ENCODE measurements at regions not wholly inside any gene's neighbourhood (a gene's known extent, or its start where the extent isn't known, plus 50 kb on each side); places are given as distances from the start of the nearest gene placed in this dataset.
A peak's percentile ranks its signal among the peaks of the same experiment; 100 is the strongest.

- no peaks in the 10 kb centered on the region; a peak in 1 of 5 replicates for H3K9me3 Mint-ChIP-seq
- no peaks in the 10 kb centered on the region; the same call in 1 of the 2 replicates for H3K27me3 ChIP-seq (ENCODE audit: insufficient read depth, low read length)
- H3K18ac ChIP-seq (ENCODE audit: insufficient read length, low read depth, low read length) = peak overlapping the region; percentile 89
- H4K8ac ChIP-seq (replicated peaks; ENCODE audit: insufficient read length, low read depth, low read length) = peak overlapping the region; percentile 18
- no peak overlapping the region for H2BK12ac ChIP-seq (ENCODE audit: insufficient read length, low read depth, low read length)
- H3K27ac ChIP-seq (ENCODE audit: insufficient read length, low read depth, low read length) = no peak overlapping the region
- H2BK5ac ChIP-seq (ENCODE audit: insufficient read length, low read length) = no peak overlapping the region
- H3K27ac Mint-ChIP-seq = peak overlapping the region; percentile 75 to 97 (median 93)
- no peak overlapping the region for H3T11ph ChIP-seq (ENCODE audit: low read length)
- no peak overlapping the region for H3K23ac ChIP-seq (ENCODE audit: insufficient read length, low read depth, low read length)
- TF ChIP-seq, protein P1, sequence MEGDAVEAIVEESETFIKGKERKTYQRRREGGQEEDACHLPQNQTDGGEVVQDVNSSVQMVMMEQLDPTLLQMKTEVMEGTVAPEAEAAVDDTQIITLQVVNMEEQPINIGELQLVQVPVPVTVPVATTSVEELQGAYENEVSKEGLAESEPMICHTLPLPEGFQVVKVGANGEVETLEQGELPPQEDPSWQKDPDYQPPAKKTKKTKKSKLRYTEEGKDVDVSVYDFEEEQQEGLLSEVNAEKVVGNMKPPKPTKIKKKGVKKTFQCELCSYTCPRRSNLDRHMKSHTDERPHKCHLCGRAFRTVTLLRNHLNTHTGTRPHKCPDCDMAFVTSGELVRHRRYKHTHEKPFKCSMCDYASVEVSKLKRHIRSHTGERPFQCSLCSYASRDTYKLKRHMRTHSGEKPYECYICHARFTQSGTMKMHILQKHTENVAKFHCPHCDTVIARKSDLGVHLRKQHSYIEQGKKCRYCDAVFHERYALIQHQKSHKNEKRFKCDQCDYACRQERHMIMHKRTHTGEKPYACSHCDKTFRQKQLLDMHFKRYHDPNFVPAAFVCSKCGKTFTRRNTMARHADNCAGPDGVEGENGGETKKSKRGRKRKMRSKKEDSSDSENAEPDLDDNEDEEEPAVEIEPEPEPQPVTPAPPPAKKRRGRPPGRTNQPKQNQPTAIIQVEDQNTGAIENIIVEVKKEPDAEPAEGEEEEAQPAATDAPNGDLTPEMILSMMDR (conservative IDR thresholded peaks at IDR 0.05) = no peak
- no peak overlapping the region for H4K91ac ChIP-seq (ENCODE audit: insufficient read length, low read depth, low read length)
- H3K9me3 ChIP-seq (ENCODE audit: control insufficient read depth, low read depth, low read length) = no peaks in the 10 kb centered on the region
- H3K56ac ChIP-seq (ENCODE audit: insufficient read length, low read depth, low read length) = no peak overlapping the region
- peaks cover 32% of the 10 kb centered on the region for H3K27me3 Mint-ChIP-seq (ENCODE audit: low read depth)
- no peaks in the 10 kb centered on the region for H3K79me1 ChIP-seq (ENCODE audit: insufficient read depth, low read depth, low read length, poor library complexity, severe bottlenecking)
- no peak overlapping the region for H2AFZ ChIP-seq (ENCODE audit: low read length)
- H2AK5ac ChIP-seq (ENCODE audit: insufficient read length, low read length) = no peak overlapping the region
- peaks cover 0 to 8% (median 0%) of the 10 kb centered on the region in 3 experiments; a peak in 2 of 7 replicates for H3K36me3 Mint-ChIP-seq (ENCODE audit: insufficient read depth in 1 of 3, low read depth in 3 of 3)
- peak overlapping the region; percentile 25 for H2BK120ac ChIP-seq (ENCODE audit: low read depth, low read length, poor library complexity, severe bottlenecking)
- peak overlapping the region; percentile 84 to 89 for H3K4me3 Mint-ChIP-seq
- peak; percentile 98 for DNase-seq
- peak overlapping the region; percentile 89 for H3K4me2 ChIP-seq (ENCODE audit: insufficient read depth, insufficient read length, low read length)
- no peak overlapping the region for H2BK20ac ChIP-seq (ENCODE audit: low read depth, low read length, poor library complexity, severe bottlenecking)
- H3K4ac ChIP-seq (ENCODE audit: low read depth, low read length) = no peak overlapping the region; the same call in 1 of the 2 replicates
- peaks cover 9% of the 10 kb centered on the region; the same call in 1 of the 2 replicates for H3K4me1 ChIP-seq (ENCODE audit: insufficient read depth, low read length)
- peak overlapping the region; percentile 89 for H3K9ac ChIP-seq (ENCODE audit: extremely low read depth, insufficient read length, low read length)
- peak overlapping the region; percentile 81 for H4K5ac ChIP-seq (ENCODE audit: insufficient read length, low read depth, low read length)
- peak overlapping the region; percentile 92 for H3K14ac ChIP-seq (ENCODE audit: insufficient read depth, low read length)
- no peak overlapping the region for H2BK15ac ChIP-seq (ENCODE audit: low read depth, low read length)
- WGBS (ENCODE audit: extremely low coverage, insufficient read length, low lambda C conversion rate) = no CpG with 5 or more reads among the region's 54 CpGs
- no peaks in the 10 kb centered on the region for H4K20me1 ChIP-seq (ENCODE audit: control insufficient read depth, insufficient read depth, insufficient read length)
- no peaks in the 10 kb centered on the region for H3K79me2 ChIP-seq (ENCODE audit: insufficient read depth, low read length)
- H3K23me2 ChIP-seq (ENCODE audit: insufficient read length, low read depth, low read length, poor library complexity, severe bottlenecking) = peaks cover 17% of the 10 kb centered on the region
- peaks cover 47 to 48% of the 10 kb centered on the region in 2 experiments for H3K4me1 Mint-ChIP-seq
These were observed 99.9 kb upstream of the SOD1 start for GRCh38 chr21:31559368-31560119.
